Right forelimb (tissue), 1 donor: ENCODE measurements at regions not wholly inside any gene's neighbourhood (a gene's known extent, or its start where the extent isn't known, plus 50 kb on each side); places are given as distances from the start of the nearest gene placed in this dataset.

Source experiments
- DNase-seq: peaks from one replicate; pipeline ENCODE4 v3.0.0-alpha.2; 2018

- DNase-seq = no peak
These were observed 955.1 kb downstream of the BRD1 start for GRCh38 chr22:48872271-48873190.

- peak; percentile 15 for DNase-seq
These were observed 956.4 kb downstream of the BRD1 start for GRCh38 chr22:48871176-48871840.

DNA sequence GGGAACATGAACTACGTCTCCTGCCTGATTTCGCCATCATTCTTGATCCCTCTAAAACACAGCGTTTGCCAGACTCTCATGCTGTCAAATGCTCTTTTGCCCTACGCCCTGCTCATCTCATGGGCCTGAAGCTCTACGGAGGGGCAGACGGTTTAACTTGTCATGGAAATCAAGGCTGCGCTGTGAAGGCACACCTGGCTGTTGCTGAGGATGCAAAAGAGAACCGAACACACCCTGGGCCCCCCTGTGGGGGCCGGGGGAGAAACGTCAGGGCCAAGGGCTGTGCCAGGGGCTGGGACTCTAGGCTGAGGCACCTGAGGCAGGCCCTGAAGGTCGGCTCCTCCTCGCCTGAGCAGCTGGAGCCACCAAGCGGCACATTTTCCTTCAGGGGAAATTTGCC is 957.2 kb downstream of the BRD1 start:
- DNase-seq = no peak

DNA sequence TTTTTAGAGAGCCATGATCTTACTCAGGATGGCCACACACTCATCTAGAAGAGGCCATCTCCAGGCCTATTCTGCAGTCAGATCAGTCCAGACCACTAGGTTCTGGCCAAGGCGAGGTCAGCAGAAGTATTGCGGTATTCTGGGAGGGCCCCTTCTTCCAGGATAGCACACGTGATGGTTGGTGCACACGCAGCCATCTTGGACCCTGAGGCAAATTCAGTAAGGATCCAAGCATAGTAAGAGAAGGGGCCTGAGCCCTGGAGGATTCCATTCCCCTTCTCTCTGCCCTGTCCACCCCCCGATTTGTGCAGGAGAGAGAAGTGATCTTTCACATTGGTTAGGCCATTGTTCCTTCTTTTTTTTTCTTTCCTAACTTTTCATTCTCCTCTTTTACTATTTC is 957.9 kb downstream of the BRD1 start:
- no peak for DNase-seq

- peak; percentile 7 for DNase-seq
These were observed 958.5 kb downstream of the BRD1 start for GRCh38 chr22:48869161-48869560.

- DNase-seq = peak; percentile 39
These were observed 959.1 kb downstream of the BRD1 start for GRCh38 chr22:48868554-48868953.

DNA sequence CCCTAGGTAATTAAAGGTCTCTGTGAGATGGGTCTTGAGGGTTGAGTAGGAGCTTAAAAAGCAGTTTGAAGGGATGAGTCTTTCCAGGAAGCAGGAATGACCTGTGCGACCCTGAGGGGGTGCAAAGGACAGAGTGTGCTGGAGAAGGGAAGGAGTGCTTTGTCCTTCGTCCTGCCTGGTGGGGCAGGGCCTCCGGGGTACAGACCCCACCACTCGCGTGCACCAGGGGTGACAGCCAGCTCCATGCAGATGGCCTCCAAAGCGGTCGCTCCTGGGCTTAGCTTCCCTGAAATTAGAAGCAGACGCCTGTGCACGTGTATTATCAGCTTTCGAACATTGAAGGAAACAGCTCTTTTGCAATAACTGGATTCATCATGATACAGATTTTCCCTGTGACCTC is 959.8 kb downstream of the BRD1 start:
- peak; percentile 23 for DNase-seq

DNA sequence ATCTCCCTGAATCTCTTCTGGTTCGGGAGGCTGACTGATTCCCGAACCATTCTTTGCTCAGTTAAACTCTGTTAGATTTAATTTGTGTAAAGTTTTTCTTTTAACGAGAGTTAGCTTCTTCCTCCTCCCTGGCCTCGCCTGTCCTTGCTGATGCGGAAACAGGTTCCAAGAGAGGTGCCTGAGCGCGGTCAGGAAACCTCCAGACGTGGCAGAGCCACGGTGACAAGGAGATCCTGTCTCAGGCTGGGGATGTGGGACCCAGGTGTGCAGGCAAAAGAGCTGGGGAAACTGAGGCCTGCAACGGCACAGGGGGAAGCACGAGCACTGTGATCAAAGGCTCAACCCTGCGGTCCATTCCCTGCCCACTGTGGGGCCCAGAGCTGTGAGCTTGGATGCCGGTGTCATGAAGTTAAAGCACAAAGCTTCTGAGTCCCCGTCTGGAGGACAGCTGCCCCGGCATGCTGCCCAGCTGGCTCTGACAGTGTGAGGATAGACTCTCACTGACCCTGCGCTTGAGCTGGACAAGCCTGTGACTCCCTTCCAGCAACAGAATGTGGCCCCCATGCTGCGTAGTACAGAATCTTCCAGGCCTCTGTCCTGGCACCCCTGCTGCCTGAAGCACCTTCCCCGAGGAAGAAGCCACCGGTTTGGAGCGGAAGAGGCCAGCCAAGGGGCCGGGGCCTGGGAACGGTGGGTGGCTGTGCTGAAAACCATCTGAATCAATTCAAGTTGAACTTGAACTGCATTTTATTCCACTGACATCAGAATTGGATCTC is 960.6 kb downstream of the BRD1 start:
- DNase-seq = peak; percentile 41

GRCh38 chr22:48864748-48865147 is 962.9 kb downstream of the BRD1 start:
- peak; percentile 16 for DNase-seq

DNA sequence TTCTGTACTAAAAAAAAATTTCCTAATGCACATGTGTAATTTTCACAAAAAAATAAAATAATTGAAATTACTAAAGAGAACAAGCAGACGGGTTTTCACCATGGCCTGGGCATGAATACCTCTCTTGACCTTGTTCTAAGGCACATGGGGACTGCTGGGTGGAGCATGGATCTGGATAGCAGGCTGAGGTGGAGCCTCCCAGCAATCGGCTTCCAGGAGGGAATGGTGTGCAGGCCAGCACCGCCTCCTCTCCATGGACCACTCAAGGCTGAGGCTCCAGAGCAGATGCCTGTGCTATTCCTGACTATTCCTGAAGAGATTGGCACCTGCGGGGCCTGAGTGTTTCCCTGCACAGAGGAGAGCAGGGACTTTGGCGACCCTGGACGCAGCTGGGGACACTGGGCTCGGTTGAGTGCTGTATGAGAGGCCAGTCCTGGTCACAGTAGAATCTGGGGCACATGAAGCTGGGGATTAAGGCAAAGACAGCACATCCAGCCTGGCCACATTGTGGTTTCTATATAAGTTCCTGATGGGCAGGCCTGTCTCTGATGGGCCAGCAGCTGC is 963.6 kb downstream of the BRD1 start:
- DNase-seq = peak; percentile 35

- DNase-seq = no peak
These were observed 967.1 kb downstream of the BRD1 start for GRCh38 chr22:48860557-48860956.

DNA sequence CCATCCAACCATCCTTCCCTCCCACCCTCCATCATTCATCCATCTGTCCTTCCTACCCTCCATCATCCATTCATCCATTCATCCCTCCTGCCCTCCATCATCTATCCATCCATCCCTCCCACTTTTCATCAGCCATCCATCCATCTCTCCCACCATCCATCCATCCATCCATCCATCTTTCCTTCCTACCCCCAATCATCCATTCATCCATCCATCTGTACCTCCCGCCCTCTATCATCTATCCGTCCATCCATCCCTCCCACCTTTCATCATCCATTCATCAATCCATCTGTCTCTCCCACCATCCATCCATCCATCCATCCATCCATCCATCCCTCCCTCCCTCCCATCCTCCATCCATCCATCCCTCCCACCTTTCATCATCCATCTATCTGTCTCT is 968.8 kb downstream of the BRD1 start:
- DNase-seq = no peak

GRCh38 chr22:48858121-48858520 is 969.6 kb downstream of the BRD1 start:
- no peak for DNase-seq

GRCh38 chr22:48857202-48857805 is 970.4 kb downstream of the BRD1 start:
- DNase-seq = no peak

- no peak for DNase-seq
These were observed 971.4 kb downstream of the BRD1 start for GRCh38 chr22:48856308-48856615.

DNA sequence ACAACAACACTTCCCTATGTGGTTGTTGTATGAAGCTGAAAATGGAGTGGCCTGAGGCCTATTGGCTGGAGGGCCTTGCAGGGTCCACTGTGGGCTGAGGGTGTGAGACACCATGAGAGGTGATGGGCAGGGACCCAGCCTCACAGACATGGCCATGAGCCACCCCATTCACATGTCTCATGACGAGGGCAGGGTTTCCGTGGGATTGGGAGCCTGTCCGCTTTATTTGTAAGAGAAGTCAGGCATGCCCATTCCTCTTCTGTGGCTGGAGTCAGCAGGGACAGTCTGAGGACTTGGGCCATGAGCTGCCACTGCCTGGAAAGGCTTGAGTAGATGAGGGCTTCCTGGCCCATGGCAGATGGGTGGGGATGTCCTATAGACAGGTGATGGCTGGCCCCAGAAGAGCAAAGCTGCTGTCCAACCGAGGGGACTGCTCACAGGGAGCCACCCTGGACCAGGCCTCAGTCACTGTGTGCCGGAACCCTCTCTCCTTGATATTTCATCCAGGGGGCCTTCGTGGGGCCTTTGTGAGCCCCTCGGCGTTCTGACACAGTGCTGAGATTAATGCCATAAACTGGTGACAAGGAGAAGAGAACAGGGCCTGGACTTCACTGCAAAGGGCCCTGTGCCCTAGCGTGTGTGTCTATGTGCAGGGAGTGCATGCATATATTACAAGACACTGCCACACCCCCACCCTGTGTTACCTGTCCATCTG is 971.9 kb downstream of the BRD1 start:
- no peak for DNase-seq

DNA sequence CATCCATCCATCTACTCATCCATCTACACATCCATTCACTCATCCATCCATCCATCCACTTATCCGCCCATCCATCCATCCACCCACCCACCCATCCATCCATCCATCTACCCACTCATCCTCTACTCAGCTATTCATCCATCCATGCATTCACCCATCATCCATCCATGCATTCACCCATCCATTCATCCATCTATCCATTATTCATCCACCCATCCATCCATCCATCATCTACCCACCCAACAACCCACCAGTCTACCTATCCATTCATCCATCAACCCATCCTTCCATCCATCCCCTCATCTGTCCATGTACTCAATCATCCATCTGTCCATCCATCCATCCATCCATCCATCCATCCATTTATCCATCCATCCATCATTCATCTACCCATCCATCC is 972.7 kb downstream of the BRD1 start:
- DNase-seq = no peak

DNA sequence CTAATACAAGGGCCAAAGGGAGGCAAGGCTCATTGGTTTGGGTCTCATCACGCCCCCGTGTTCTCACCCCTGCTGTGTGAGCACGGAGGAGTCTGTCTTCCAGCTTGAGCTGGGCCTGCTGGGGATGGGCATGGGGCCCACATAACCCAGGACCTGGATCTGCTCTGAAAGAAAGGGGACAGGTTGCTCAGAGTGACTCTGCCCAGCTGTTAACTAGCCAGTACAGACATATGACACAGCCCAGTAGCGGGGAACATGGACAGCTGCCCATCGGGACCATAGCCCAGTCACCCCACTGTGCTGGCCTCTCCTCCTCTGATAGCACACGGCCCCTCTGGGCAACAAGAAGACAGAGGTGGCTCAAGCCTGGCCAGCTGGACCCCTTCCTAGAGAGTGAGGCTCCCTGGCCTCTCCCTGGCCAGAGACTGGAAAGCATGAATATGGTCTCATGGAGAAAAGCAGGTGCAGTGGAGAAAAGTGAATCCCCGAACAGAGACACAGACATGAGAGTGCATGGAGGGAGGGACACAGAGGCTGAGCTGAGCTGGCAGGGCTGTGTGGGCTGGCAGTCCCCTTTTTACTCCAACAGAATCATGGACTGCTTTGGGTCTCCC is 973.9 kb downstream of the BRD1 start:
- peak; percentile 18 for DNase-seq

- DNase-seq = no peak
These were observed 975.6 kb downstream of the BRD1 start for GRCh38 chr22:48851933-48852549.

- no peak for DNase-seq
These were observed 976.9 kb downstream of the BRD1 start for GRCh38 chr22:48850658-48851287.
